B cell (primary cell): ENCODE measurements at regions not wholly inside any gene's neighbourhood (a gene's known extent, or its start where the extent isn't known, plus 50 kb on each side); places are given as distances from the start of the nearest gene placed in this dataset.
"Not testable (repeated sequence)": the region's sequence is repeated elsewhere in the genome, so short reads cannot be mapped to it uniquely, and the experiment has no call there.

Experiments
- CTCF ChIP-seq: fragments of 200-600 bp; IDR thresholded peaks from one replicate; pipeline ENCODE4 v1.8.0; 2022; ENCODE audit warnings: antibody characterized with exemption, mild to moderate bottlenecking
- EZH2 ChIP-seq: IDR thresholded peaks from 2 replicates; pipeline ENCODE4 v1.6.1; 2012; ENCODE audit warnings: borderline replicate concordance, low read depth, mild to moderate bottlenecking, moderate library complexity, low read length; ENCODE audit not compliant: insufficient read depth, poor library complexity, severe bottlenecking

GRCh38 chr9:40768178-40768577, 360.3 kb downstream of the FOXD4L6 start:
- TF ChIP-seq CTCF, EZH2: not testable (repeated sequence)
